Spinal cord (tissue), 9 donors: ENCODE measurements at regions not wholly inside any gene's neighbourhood (a gene's known extent, or its start where the extent isn't known, plus 50 kb on each side); places are given as distances from the start of the nearest gene placed in this dataset.

Experiments
- DNase-seq, 6 donors: peaks; one replicate each; pipeline versions ENCODE4 v3.0.0 to v3.0.0-alpha.2; 2013 to 2015; ENCODE audit warnings: low spot score in 6 of 6, low read depth in 4 of 6
- H3K27ac ChIP-seq: one replicate; pipeline ENCODE4 v1.5.1; 2013; ENCODE audit warnings: low read depth, low read length, control low read depth
- H3K27me3 ChIP-seq: one replicate; pipeline ENCODE4 v1.6.1; 2013; ENCODE audit warnings: low read length; ENCODE audit not compliant: control insufficient read depth, insufficient read depth
- H3K36me3 ChIP-seq: one replicate; pipeline ENCODE4 v1.6.1; 2013; ENCODE audit warnings: low read length; ENCODE audit not compliant: control insufficient read depth, insufficient read depth
- H3K4me1 ChIP-seq: one replicate; pipeline ENCODE4 v1.6.1; 2013; ENCODE audit warnings: low read length; ENCODE audit not compliant: control insufficient read depth, insufficient read depth
- H3K4me3 ChIP-seq: one replicate; pipeline ENCODE4 v1.5.1; 2013; ENCODE audit warnings: low read depth, low read length, control low read depth
- H3K9me3 ChIP-seq: one replicate; pipeline ENCODE4 v1.6.1; 2013; ENCODE audit warnings: low read length; ENCODE audit not compliant: control insufficient read depth, insufficient read depth
- WGBS: methylation state at CpG from one replicate; pipeline ENCODE4 v1.1.5; 2013; ENCODE audit warnings: missing lambda C conversion rate; ENCODE audit not compliant: insufficient coverage; 5-methylcytosine and 5-hydroxymethylcytosine counted together
- donor health status: healthy.

- H3K27ac ChIP-seq: no peak overlapping the region
- WGBS: 100% methylated on average over 2 of the region's 10 CpGs
- H3K4me1 ChIP-seq: no peaks in the 10 kb centered on the region
- no peaks in the 10 kb centered on the region for H3K9me3 ChIP-seq
- no peaks in the 10 kb centered on the region for H3K36me3 ChIP-seq
- no peak overlapping the region for H3K4me3 ChIP-seq
- no peaks in the 10 kb centered on the region for H3K27me3 ChIP-seq
- no peak for DNase-seq
Observed at GRCh38 chr3:101936419-101937356, 87.4 kb downstream of the NFKBIZ start.

DNA sequence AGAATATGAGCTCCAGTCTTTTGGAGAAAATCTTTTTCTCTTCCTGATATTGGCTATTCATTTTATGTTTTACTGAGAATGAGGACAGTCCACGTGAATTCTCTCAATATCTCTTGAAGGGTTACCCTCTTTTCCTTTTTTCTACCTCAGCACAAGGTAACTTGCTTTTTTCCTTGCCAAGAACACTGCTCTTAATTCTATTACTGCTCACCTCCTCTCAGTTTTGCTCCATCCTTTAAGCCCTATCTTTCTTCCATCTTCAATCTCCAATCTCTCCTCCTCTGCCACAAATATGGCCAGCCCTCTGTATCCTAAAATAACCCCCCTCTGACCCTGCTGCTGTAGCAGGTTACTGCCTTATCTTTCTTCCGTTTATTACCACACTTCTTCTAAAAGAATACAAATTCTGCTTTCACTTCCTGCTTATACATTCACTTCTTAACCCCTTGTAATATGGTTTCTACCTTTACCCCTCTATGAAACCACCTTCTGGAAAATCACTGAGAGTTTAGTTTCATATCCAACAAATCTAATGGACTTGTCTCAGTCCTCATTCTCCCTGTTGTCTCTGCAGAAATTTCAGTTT is 89.0 kb downstream of the NFKBIZ start:
- 77% methylated on average over 1 of the region's 2 CpGs for WGBS
- Histone ChIP-seq H3K36me3 (no peaks in the 10 kb centered on the region), H3K27ac (no peak overlapping the region), H3K27me3 (no peaks in the 10 kb centered on the region), H3K9me3 (no peaks in the 10 kb centered on the region), H3K4me1 (no peaks in the 10 kb centered on the region), H3K4me3 (no peak overlapping the region)
- DNase-seq: no peak

GRCh38 chr3:101939361-101940049 is 90.2 kb downstream of the NFKBIZ start:
- no peaks in the 10 kb centered on the region for H3K27me3 ChIP-seq
- H3K27ac ChIP-seq: no peak overlapping the region
- no peaks in the 10 kb centered on the region for H3K36me3 ChIP-seq
- DNase-seq: no peak
- WGBS: 96% methylated on average over 6 of the region's 6 CpGs
- H3K4me3 ChIP-seq: no peak overlapping the region
- H3K4me1 ChIP-seq: no peaks in the 10 kb centered on the region
- H3K9me3 ChIP-seq: no peaks in the 10 kb centered on the region

DNA sequence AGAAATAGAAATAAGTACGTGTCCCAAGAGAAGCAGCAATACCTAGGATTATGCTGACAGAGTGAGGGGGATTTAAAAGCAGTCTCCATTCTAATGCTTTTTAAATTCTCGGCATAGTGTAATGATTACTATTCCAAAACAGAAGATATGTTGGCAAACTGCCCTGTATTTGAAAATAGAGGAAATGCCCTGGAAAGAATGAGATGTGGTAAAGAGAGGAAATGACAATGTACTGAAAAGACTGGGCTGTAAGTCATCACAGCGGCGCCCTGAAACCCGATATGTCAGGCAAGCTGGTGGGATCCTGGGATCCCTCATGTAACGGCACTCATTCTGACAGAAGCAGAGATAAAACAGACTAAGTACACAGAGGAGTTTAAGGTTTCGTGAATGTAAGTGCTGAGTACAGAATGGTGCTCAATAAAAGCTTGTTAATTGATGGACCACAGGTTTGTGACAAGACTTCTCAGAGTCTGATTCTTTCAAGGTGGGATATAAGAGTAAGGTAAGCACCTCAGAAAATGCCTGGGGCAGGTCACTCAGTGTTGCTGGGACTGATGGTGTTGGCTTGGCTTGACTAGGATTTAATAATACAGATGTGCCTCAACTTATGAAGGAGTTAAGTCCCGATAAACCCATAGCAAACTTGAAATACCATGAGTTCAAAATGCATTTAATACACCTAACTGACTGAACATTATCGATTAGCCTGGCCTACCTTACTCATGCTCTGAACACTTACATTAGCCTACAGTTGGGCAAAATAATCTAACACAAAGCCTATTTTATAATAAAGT is 91.4 kb downstream of the NFKBIZ start:
- Histone ChIP-seq H3K4me1 (no peaks in the 10 kb centered on the region), H3K27me3 (no peaks in the 10 kb centered on the region), H3K36me3 (no peaks in the 10 kb centered on the region), H3K27ac (no peak overlapping the region), H3K4me3 (no peak overlapping the region), H3K9me3 (no peaks in the 10 kb centered on the region)
- 60% methylated on average over 6 of the region's 9 CpGs for WGBS
- peak in 2 of 6 donors; percentile 7 to 29 for DNase-seq

DNA sequence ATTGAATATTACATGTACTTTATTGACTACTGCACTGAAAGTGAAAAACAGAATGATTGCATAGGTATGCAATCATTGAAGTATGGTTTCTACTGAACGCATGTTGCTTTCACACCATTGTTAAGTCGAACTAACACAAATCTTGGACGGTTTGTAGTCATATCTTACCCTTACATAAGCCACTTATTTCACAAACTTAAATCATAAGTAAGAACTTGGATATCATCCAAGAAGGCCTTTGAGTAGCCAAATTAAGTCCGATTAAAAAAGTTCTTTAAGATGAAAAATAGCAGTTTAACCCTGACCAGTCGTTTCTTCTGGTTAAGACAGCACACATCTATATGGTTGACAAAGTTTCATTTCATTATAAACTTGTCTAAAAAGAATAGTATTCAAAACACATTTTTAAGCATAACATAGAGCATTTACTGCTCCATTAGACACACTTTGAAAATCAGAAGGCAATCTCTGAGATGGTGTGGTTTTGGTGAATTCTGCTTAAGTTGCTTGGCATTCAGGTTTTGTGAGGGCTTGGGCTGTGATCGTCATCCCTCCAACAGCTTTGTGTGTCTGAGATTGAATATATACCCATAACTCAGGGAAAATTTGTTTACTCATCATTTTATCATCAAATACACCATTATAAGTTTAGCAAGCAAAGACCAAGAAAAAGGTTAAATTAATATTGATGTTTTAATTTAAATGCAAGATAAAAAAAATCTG is 92.2 kb downstream of the NFKBIZ start:
- DNase-seq: no peak
- Histone ChIP-seq H3K36me3 (no peaks in the 10 kb centered on the region), H3K27ac (no peak overlapping the region), H3K4me1 (no peaks in the 10 kb centered on the region), H3K9me3 (no peaks in the 10 kb centered on the region), H3K4me3 (no peak overlapping the region), H3K27me3 (no peaks in the 10 kb centered on the region)
- no CpG with 5 or more reads among the region's 6 CpGs for WGBS

- WGBS: 60% methylated on average over 2 of the region's 2 CpGs
- Histone ChIP-seq H3K4me3 (no peak overlapping the region), H3K9me3 (no peaks in the 10 kb centered on the region), H3K27me3 (no peaks in the 10 kb centered on the region), H3K27ac (no peak overlapping the region), H3K36me3 (no peaks in the 10 kb centered on the region), H3K4me1 (no peaks in the 10 kb centered on the region)
- DNase-seq: no peak
Observed at GRCh38 chr3:101942356-101942755, 93.0 kb downstream of the NFKBIZ start.

DNA sequence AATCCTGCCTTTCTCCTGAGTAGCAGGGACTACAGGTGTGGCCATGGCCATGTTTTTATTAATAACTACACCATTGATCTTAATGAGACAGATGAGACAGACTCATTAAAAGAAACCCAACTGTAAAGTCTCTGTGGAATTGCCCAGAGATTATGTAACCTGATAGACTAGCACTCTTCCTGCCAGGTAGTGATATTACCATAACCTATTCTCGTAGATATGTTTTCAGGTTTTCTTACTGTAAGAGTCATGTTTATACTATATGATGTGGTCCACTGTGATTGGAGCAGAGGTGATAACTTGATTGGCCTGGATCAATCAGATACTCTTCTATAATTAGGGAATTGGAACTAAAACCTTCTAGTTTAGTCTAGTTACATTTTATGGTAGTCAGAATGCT is 93.7 kb downstream of the NFKBIZ start:
- Histone ChIP-seq H3K27ac (no peak overlapping the region), H3K36me3 (no peaks in the 10 kb centered on the region), H3K4me1 (no peaks in the 10 kb centered on the region), H3K9me3 (no peaks in the 10 kb centered on the region), H3K4me3 (no peak overlapping the region), H3K27me3 (no peaks in the 10 kb centered on the region)
- WGBS: no CpG with 5 or more reads among the region's 1 CpG
- DNase-seq: no peak

DNA sequence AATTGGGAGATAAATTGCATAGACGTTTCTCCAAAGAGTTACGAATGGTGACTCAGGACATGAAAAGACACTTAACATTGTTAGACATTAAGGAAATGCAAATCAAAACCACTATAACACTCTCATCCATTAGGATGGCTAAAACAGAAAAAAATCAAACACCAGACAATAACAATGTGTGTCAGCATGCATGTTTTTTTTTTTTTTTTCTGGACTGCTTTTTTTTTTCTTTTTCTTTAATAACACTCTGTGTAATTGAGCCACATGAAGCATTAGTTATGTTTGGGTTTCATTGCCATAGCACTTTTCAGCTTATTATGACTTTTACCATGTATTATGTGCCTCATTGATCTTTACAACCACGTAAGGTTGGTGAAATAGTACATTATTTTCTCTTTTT is 95.0 kb downstream of the NFKBIZ start:
- no CpG with 5 or more reads among the region's 3 CpGs for WGBS
- Histone ChIP-seq H3K9me3 (no peaks in the 10 kb centered on the region), H3K4me3 (no peak overlapping the region), H3K4me1 (no peaks in the 10 kb centered on the region), H3K36me3 (no peaks in the 10 kb centered on the region), H3K27me3 (no peaks in the 10 kb centered on the region), H3K27ac (no peak overlapping the region)
- no peak for DNase-seq

DNA sequence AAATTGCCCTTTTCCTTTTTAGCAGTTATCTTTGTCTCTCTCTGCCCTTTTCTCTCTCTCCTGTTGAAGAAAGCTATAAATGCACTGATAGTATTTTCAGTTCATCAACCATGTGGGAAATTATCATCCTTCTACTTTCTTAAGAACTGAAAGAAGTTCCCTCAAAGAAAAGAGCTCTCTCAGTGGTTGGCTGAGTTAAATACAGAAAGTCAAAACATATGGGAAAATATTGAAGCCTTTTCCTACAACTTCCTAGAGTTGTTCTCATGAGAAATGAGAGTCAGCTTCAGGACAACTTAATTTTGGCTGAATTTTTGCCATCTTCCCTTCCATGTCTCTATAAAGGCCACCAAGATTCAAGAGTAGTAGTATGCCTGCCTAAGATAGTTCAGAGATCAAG is 96.7 kb downstream of the NFKBIZ start:
- no peak overlapping the region for H3K4me3 ChIP-seq
- H3K27ac ChIP-seq: no peak overlapping the region
- no peak for DNase-seq
- H3K4me1 ChIP-seq: no peaks in the 10 kb centered on the region
- no peaks in the 10 kb centered on the region for H3K36me3 ChIP-seq
- no peaks in the 10 kb centered on the region for H3K9me3 ChIP-seq
- no peaks in the 10 kb centered on the region for H3K27me3 ChIP-seq
